ENCODE measurements at regions not wholly inside any gene's neighbourhood (a gene's known extent, or its start where the extent isn't known, plus 50 kb on each side); places are given as distances from the start of the nearest gene placed in this dataset.

- TF ChIP-seq POLR2AphosphoS5 (IDR thresholded peaks at IDR 0.05; ENCODE audit: insufficient read depth in 1 of 2, low read depth in 1 of 2) (no peak), POLR2A (IDR thresholded peaks at IDR 0.05) (no peak)
- TF ChIP-seq, protein P1, sequence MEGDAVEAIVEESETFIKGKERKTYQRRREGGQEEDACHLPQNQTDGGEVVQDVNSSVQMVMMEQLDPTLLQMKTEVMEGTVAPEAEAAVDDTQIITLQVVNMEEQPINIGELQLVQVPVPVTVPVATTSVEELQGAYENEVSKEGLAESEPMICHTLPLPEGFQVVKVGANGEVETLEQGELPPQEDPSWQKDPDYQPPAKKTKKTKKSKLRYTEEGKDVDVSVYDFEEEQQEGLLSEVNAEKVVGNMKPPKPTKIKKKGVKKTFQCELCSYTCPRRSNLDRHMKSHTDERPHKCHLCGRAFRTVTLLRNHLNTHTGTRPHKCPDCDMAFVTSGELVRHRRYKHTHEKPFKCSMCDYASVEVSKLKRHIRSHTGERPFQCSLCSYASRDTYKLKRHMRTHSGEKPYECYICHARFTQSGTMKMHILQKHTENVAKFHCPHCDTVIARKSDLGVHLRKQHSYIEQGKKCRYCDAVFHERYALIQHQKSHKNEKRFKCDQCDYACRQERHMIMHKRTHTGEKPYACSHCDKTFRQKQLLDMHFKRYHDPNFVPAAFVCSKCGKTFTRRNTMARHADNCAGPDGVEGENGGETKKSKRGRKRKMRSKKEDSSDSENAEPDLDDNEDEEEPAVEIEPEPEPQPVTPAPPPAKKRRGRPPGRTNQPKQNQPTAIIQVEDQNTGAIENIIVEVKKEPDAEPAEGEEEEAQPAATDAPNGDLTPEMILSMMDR (IDR thresholded peaks at IDR 0.05), result no peak
These were observed 52.3 kb upstream of the RFLNA start for GRCh38 chr12:124242529-124243065.
